OCI-LY7 (cell line): ENCODE measurements at regions not wholly inside any gene's neighbourhood (a gene's known extent, or its start where the extent isn't known, plus 50 kb on each side); places are given as distances from the start of the nearest gene placed in this dataset.

ENCODE experiments used
- CTCF ChIP-seq: fragments of 200-600 bp; sonication (generic); conservative IDR thresholded peaks from 2 replicates; pipeline ENCODE4 v1.5.1; 2014; ENCODE audit warnings: mild to moderate bottlenecking, antibody characterized with exemption, low read length, moderate library complexity, mixed read lengths
- EZH2phosphoT487 ChIP-seq: fragments of 200-600 bp; sonication (generic); IDR thresholded peaks from 2 replicates; pipeline ENCODE4 v1.6.1; 2018; ENCODE audit warnings: low read depth, borderline replicate concordance, mild to moderate bottlenecking, mixed run types, antibody characterized with exemption, low read length, moderate library complexity, mixed read lengths

- no peak for TF ChIP-seq CTCF
- TF ChIP-seq EZH2phosphoT487: no peak
Measured at GRCh38 chr10:83633547-83633946, 505.8 kb upstream of the GHITM start.
